Cardiac muscle cell (in vitro differentiated cells and primary cell): ENCODE measurements at regions not wholly inside any gene's neighbourhood (a gene's known extent, or its start where the extent isn't known, plus 50 kb on each side); places are given as distances from the start of the nearest gene placed in this dataset.
"Not testable (repeated sequence)": the region's sequence is repeated elsewhere in the genome, so short reads cannot be mapped to it uniquely, and the experiment has no call there.

ENCODE experiments used
- DNase-seq, 2 donors: peaks; one replicate each; pipeline versions ENCODE4 v3.0.0 to v3.0.0-alpha.2; 2010 to 2017; ENCODE audit warnings: low read depth in 1 of 2, low spot score in 1 of 2
- H3K27ac ChIP-seq: fragments of 200-600 bp; sonication (generic); 2 replicates; pipeline ENCODE4 v1.5.1; 2016
- H3K27me3 ChIP-seq: fragments of 200-600 bp; sonication (generic); 2 replicates; pipeline ENCODE4 v1.6.0; 2016; ENCODE audit warnings: control low read depth
- H3K36me3 ChIP-seq: fragments of 200-600 bp; sonication (generic); 2 replicates; pipeline ENCODE4 v1.5.1; 2016; ENCODE audit warnings: control low read depth
- H3K4me1 ChIP-seq: fragments of 200-600 bp; sonication (generic); 2 replicates; pipeline ENCODE4 v1.8.1; 2017; ENCODE audit warnings: low read depth, mild to moderate bottlenecking, mixed run types
- H3K4me3 ChIP-seq: fragments of 200-600 bp; sonication (generic); 2 replicates; pipeline ENCODE4 v1.5.1; 2016; ENCODE audit warnings: mild to moderate bottlenecking
- H3K9me3 ChIP-seq: fragments of 200-600 bp; sonication (generic); 2 replicates; pipeline ENCODE4 v1.5.1; 2017; ENCODE audit warnings: low read depth, mild to moderate bottlenecking, control low read depth
- CTCF ChIP-seq: IDR thresholded peaks from 2 replicates; pipeline ENCODE4 v1.5.1; 2012; ENCODE audit warnings: low read depth, mild to moderate bottlenecking, low read length

- no peak for TF ChIP-seq CTCF
- no peak overlapping the region for H3K4me3 ChIP-seq
- no peaks in the 10 kb centered on the region for H3K9me3 ChIP-seq
- H3K4me1 ChIP-seq = no peaks in the 10 kb centered on the region
- no peak for DNase-seq
- H3K27me3 ChIP-seq = no peaks in the 10 kb centered on the region
- H3K27ac ChIP-seq = no peak overlapping the region
- H3K36me3 ChIP-seq = no peaks in the 10 kb centered on the region
Observed at GRCh38 chr12:27863839-27864238, 83.8 kb upstream of the MANSC4 start.

GRCh38 chr12:27861428-27862167 lies 81.6 kb upstream of the MANSC4 start:
- Histone ChIP-seq H3K9me3 (no peaks in the 10 kb centered on the region), H3K4me3 (no peak overlapping the region), H3K27me3 (no peaks in the 10 kb centered on the region), H3K27ac (no peak overlapping the region), H3K4me1 (no peaks in the 10 kb centered on the region), H3K36me3 (no peaks in the 10 kb centered on the region)
- DNase-seq = peak in 1 of 2 donors; percentile 53
- TF ChIP-seq CTCF = no peak

- no peak overlapping the region for H3K27ac ChIP-seq
- H3K27me3 ChIP-seq = no peaks in the 10 kb centered on the region
- no peaks in the 10 kb centered on the region for H3K36me3 ChIP-seq
- DNase-seq = no peak
- TF ChIP-seq CTCF = no peak
- no peak overlapping the region for H3K4me3 ChIP-seq
- H3K4me1 ChIP-seq = no peaks in the 10 kb centered on the region
- H3K9me3 ChIP-seq = no peaks in the 10 kb centered on the region
Observed at GRCh38 chr12:27859648-27860047, 79.6 kb upstream of the MANSC4 start.

- H3K27ac ChIP-seq, H3K9me3 ChIP-seq, DNase-seq, H3K4me3 ChIP-seq, H3K27me3 ChIP-seq, H3K36me3 ChIP-seq, H3K4me1 ChIP-seq: not testable (repeated sequence)
Observed at GRCh38 chr12:27857006-27857405, 77.0 kb upstream of the MANSC4 start.

- no peak for TF ChIP-seq CTCF
- DNase-seq = no peak
Observed at GRCh38 chr12:27852742-27853141, 72.7 kb upstream of the MANSC4 start.

More at GRCh38 chr12:27852742-27853141, 72.7 kb upstream of the MANSC4 start:
- H3K36me3 ChIP-seq = no peaks in the 10 kb centered on the region
- no peak overlapping the region for H3K27ac ChIP-seq
- no peak overlapping the region for H3K4me3 ChIP-seq
- no peaks in the 10 kb centered on the region for H3K9me3 ChIP-seq
- no peaks in the 10 kb centered on the region for H3K4me1 ChIP-seq
- no peaks in the 10 kb centered on the region for H3K27me3 ChIP-seq
